Endothelial cell (in vitro differentiated cells): ENCODE measurements at regions not wholly inside any gene's neighbourhood (a gene's known extent, or its start where the extent isn't known, plus 50 kb on each side); places are given as distances from the start of the nearest gene placed in this dataset.

Experiments
- DNase-seq: peaks from one replicate; pipeline ENCODE4 v3.0.0; 2021; ENCODE audit warnings: low spot score
- H3K27ac Mint-ChIP-seq: one replicate; pipeline ENCODE4 v1.8.0; 2021; ENCODE audit warnings: mixed read lengths, inconsistent platforms; ENCODE audit not compliant: unreplicated experiment
- H3K27me3 Mint-ChIP-seq: one replicate; pipeline ENCODE4 v1.8.0; 2021; ENCODE audit warnings: mild to moderate bottlenecking, moderate library complexity, mixed read lengths, inconsistent platforms; ENCODE audit not compliant: unreplicated experiment
- H3K36me3 Mint-ChIP-seq: one replicate; pipeline ENCODE4 v1.8.0; 2021; ENCODE audit warnings: mild to moderate bottlenecking, low read depth, mixed read lengths, inconsistent platforms; ENCODE audit not compliant: unreplicated experiment
- H3K4me1 Mint-ChIP-seq: one replicate; pipeline ENCODE4 v1.8.0; 2021; ENCODE audit warnings: mild to moderate bottlenecking, mixed read lengths, inconsistent platforms; ENCODE audit not compliant: unreplicated experiment
- H3K4me3 Mint-ChIP-seq: one replicate; pipeline ENCODE4 v1.8.0; 2021; ENCODE audit warnings: mild to moderate bottlenecking, mixed read lengths, inconsistent platforms; ENCODE audit not compliant: unreplicated experiment
- H3K9me3 Mint-ChIP-seq: one replicate; pipeline ENCODE4 v1.8.0; 2021; ENCODE audit warnings: mixed read lengths, inconsistent platforms; ENCODE audit not compliant: unreplicated experiment
- CTCF ChIP-seq: fragments of 200-600 bp; sonication (generic); IDR thresholded peaks from one replicate; pipeline ENCODE4 v1.5.0; 2021; ENCODE audit warnings: antibody characterized with exemption; ENCODE audit not compliant: unreplicated experiment

- Mint-ChIP-seq H3K4me1 (no peaks in the 10 kb centered on the region), H3K9me3 (no peaks in the 10 kb centered on the region), H3K27ac (no peak overlapping the region), H3K27me3 (no peaks in the 10 kb centered on the region), H3K4me3 (no peak overlapping the region), H3K36me3 (no peaks in the 10 kb centered on the region)
- DNase-seq, result no peak
- no peak for TF ChIP-seq CTCF
These were observed 53.1 kb upstream of the ANKRD55 start for GRCh38 chr5:56286015-56286884.

- no peak overlapping the region for H3K4me3 Mint-ChIP-seq
- peaks cover 2% of the 10 kb centered on the region for H3K36me3 Mint-ChIP-seq
- no peak overlapping the region for H3K27ac Mint-ChIP-seq
- TF ChIP-seq CTCF, result no peak
- no peak for DNase-seq
- H3K4me1 Mint-ChIP-seq, result peaks cover 4% of the 10 kb centered on the region
- H3K27me3 Mint-ChIP-seq, result peaks cover under 1% of the 10 kb centered on the region
- no peaks in the 10 kb centered on the region for H3K9me3 Mint-ChIP-seq
These were observed 49.8 kb upstream of the ANKRD55 start for GRCh38 chr5:56282951-56283350.
